Breast epithelium (tissue), 4 donors: ENCODE measurements at regions not wholly inside any gene's neighbourhood (a gene's known extent, or its start where the extent isn't known, plus 50 kb on each side); places are given as distances from the start of the nearest gene placed in this dataset.

Experiments
- DNase-seq, 2 donors: peaks; one replicate each; pipeline ENCODE4 v3.0.0-alpha.2; 2019; ENCODE audit warnings: low spot score in 2 of 2
- H3K27ac ChIP-seq, 2 donors: fragments of 200-600 bp; sonication (generic) in 1 of 2; one replicate each; pipeline ENCODE4 v1.5.1; 2016 to 2019; ENCODE audit warnings: mild to moderate bottlenecking in 1 of 2
- H3K27me3 ChIP-seq, 2 donors: fragments of 200-600 bp; sonication (generic) in 1 of 2; one replicate each; pipeline versions ENCODE4 v1.5.1 to v1.6.0; 2017 to 2019; ENCODE audit warnings: control low read depth in 1 of 2, mild to moderate bottlenecking in 1 of 2
- H3K36me3 ChIP-seq: fragments of 200-600 bp; one replicate; pipeline ENCODE4 v1.5.1; 2019
- H3K4me1 ChIP-seq, 2 donors: fragments of 200-600 bp; sonication (generic); one replicate each; pipeline ENCODE4 v1.5.1; 2016 to 2019; ENCODE audit warnings: control low read depth in 1 of 2
- H3K4me3 ChIP-seq, 3 donors: fragments of 200-600 bp; sonication (generic); 1 replicate in 2 of 3; 2 replicates in 1 of 3; pipeline ENCODE4 v1.5.1; 2016 to 2019; ENCODE audit warnings: mild to moderate bottlenecking in 3 of 3, moderate library complexity in 2 of 3
- H3K9me3 ChIP-seq, 2 donors: fragments of 200-600 bp; sonication (generic) in 1 of 2; one replicate each; pipeline ENCODE4 v1.5.1; 2016 to 2019; ENCODE audit warnings: control low read depth in 1 of 2
- CTCF ChIP-seq, 3 donors: fragments of 450-650 bp; IDR thresholded peaks; one replicate each; pipeline ENCODE4 v1.5.1; 2016 to 2017; ENCODE audit warnings: antibody characterized with exemption in 3 of 3, mild to moderate bottlenecking in 3 of 3, moderate library complexity in 3 of 3
- POLR2A ChIP-seq: fragments of 450-650 bp; IDR thresholded peaks from one replicate; pipeline ENCODE4 v1.6.1; 2016; ENCODE audit warnings: antibody characterized with exemption, mild to moderate bottlenecking, moderate library complexity
- POLR2AphosphoS5 ChIP-seq, 3 donors: sonication (generic); formaldehyde crosslinking; IDR thresholded peaks; one replicate each; pipeline ENCODE4 v1.6.1; 2017; ENCODE audit warnings: antibody characterized with exemption in 3 of 3
- intact Hi-C: fragments of 100-400 bp; cut with DNase I; formaldehyde crosslinking; loops from one replicate; pipeline ENCODE4 v1.15.1; 2023; ENCODE audit warnings: low total_unique reads

GRCh38 chr2:129764376-129765325 lies 214.8 kb upstream of the RAB6C start:
- intact Hi-C loops = no loop called here
- Histone ChIP-seq H3K27ac (no peak overlapping the region), H3K4me1 (no peaks in the 10 kb centered on the region), H3K9me3 (no peaks in the 10 kb centered on the region), H3K4me3 (no peak overlapping the region), H3K36me3 (no peaks in the 10 kb centered on the region), H3K27me3 (peaks cover 0 to 5% of the 10 kb centered on the region in 2 donors)
- TF ChIP-seq CTCF (IDR thresholded peaks at IDR 0.05) (no peak), POLR2AphosphoS5 (IDR thresholded peaks at IDR 0.05) (no peak), POLR2A (no peak)
- DNase-seq = no peak

GRCh38 chr2:129765326-129765677 lies 214.2 kb upstream of the RAB6C start:
- Histone ChIP-seq H3K27me3 (peaks cover 0 to 5% of the 10 kb centered on the region in 2 donors), H3K9me3 (no peaks in the 10 kb centered on the region), H3K27ac (no peak overlapping the region), H3K36me3 (no peaks in the 10 kb centered on the region), H3K4me1 (no peaks in the 10 kb centered on the region), H3K4me3 (no peak overlapping the region)
- no peak for DNase-seq
- TF ChIP-seq POLR2A (no peak), POLR2AphosphoS5 (IDR thresholded peaks at IDR 0.05) (no peak), CTCF (IDR thresholded peaks at IDR 0.05) (no peak)
- intact Hi-C loops = no loop called here

- Histone ChIP-seq H3K4me3 (no peak overlapping the region), H3K27ac (no peak overlapping the region), H3K9me3 (no peaks in the 10 kb centered on the region), H3K27me3 (peaks cover 0 to 5% of the 10 kb centered on the region in 2 donors), H3K36me3 (no peaks in the 10 kb centered on the region), H3K4me1 (no peaks in the 10 kb centered on the region)
- TF ChIP-seq POLR2A (no peak), CTCF (IDR thresholded peaks at IDR 0.05) (no peak), POLR2AphosphoS5 (IDR thresholded peaks at IDR 0.05) (no peak)
- intact Hi-C loops = no loop called here
- DNase-seq = no peak
These were observed 213.7 kb upstream of the RAB6C start for GRCh38 chr2:129765678-129766351.

- Histone ChIP-seq H3K9me3 (no peaks in the 10 kb centered on the region), H3K27ac (no peak overlapping the region), H3K36me3 (no peaks in the 10 kb centered on the region), H3K27me3 (peaks cover 0 to 5% of the 10 kb centered on the region in 2 donors), H3K4me3 (no peak overlapping the region), H3K4me1 (no peaks in the 10 kb centered on the region)
- no peak for TF ChIP-seq CTCF (IDR thresholded peaks at IDR 0.05)
- TF ChIP-seq POLR2AphosphoS5 (IDR thresholded peaks at IDR 0.05) = no peak
- no peak for TF ChIP-seq POLR2A
- no peak for DNase-seq
- intact Hi-C loops = no loop called here
These were observed 213.0 kb upstream of the RAB6C start for GRCh38 chr2:129766374-129766993.
